ENCODE measurements at regions not wholly inside any gene's neighbourhood (a gene's known extent, or its start where the extent isn't known, plus 50 kb on each side); places are given as distances from the start of the nearest gene placed in this dataset.

- no peak for DNase-seq (ENCODE audit: insufficient read length, low spot score)
- FAIRE-seq, result no peak
- TF ChIP-seq SPI1 (IDR thresholded peaks at IDR 0.05; ENCODE audit: low read depth, low read length), result no peak
- TF ChIP-seq POLR2A (IDR thresholded peaks at IDR 0.05; ENCODE audit: low read depth, low read length), result no peak
- TF ChIP-seq TAF1 (IDR thresholded peaks at IDR 0.05; ENCODE audit: low read depth, low read length), result no peak
Measured at GRCh38 chr11:97461044-97461880, 1071.4 kb downstream of the JRKL start.

DNA sequence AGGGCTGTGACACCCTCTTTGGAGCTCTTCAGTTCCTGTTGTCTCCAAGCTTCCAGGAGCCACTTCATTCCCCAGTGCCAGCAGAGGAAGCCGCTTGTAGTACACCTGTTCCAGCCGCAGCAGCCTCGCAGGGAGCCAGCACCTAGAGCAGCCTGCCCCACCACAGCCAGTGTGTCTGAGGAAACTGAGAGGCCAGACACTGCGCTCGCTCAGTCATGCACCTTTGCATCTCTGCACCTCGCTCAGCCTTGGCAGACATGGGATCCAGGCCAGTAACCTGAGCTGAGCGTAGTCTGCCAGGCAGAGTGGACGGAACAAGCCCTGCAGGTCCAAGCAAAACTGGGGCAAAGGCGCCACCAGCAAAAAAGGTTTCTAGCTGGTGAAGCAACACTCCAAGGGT is 1072.1 kb downstream of the JRKL start:
- no peak for DNase-seq (ENCODE audit: insufficient read length, low spot score)
- no peak for FAIRE-seq
- no peak for TF ChIP-seq TAF1 (IDR thresholded peaks at IDR 0.05; ENCODE audit: low read depth, low read length)
- TF ChIP-seq POLR2AphosphoS5 (IDR thresholded peaks at IDR 0.05; ENCODE audit: low read depth, low read length), result no peak
- no peak for TF ChIP-seq POLR2A (IDR thresholded peaks at IDR 0.05; ENCODE audit: low read depth, low read length)

- no peak for TF ChIP-seq SPI1 (IDR thresholded peaks at IDR 0.05; ENCODE audit: low read depth, low read length)
- TF ChIP-seq POU2F2 (IDR thresholded peaks at IDR 0.05; ENCODE audit: low read depth, low read length), result no peak
- TF ChIP-seq PAX5 (IDR thresholded peaks at IDR 0.05; ENCODE audit: insufficient read depth, low read length, severe bottlenecking), result no peak
- TF ChIP-seq POLR2A (IDR thresholded peaks at IDR 0.05; ENCODE audit: low read depth, low read length), result no peak
- FAIRE-seq, result no peak
Measured at GRCh38 chr11:97463891-97464290, 1074.1 kb downstream of the JRKL start.

GRCh38 chr11:97471480-97471879 is 1081.7 kb downstream of the JRKL start:
- no peak for DNase-seq (ENCODE audit: insufficient read length, low spot score)
- no peak for TF ChIP-seq POU2F2 (IDR thresholded peaks at IDR 0.05; ENCODE audit: low read depth, low read length)
- TF ChIP-seq SPI1 (IDR thresholded peaks at IDR 0.05; ENCODE audit: low read depth, low read length), result no peak
- TF ChIP-seq TAF1 (IDR thresholded peaks at IDR 0.05; ENCODE audit: low read depth, low read length), result no peak
- no peak for TF ChIP-seq POLR2A (IDR thresholded peaks at IDR 0.05; ENCODE audit: low read depth, low read length)
- TF ChIP-seq PAX5 (IDR thresholded peaks at IDR 0.05; ENCODE audit: insufficient read depth, low read length, severe bottlenecking), result no peak
- no peak for TF ChIP-seq POLR2AphosphoS5 (IDR thresholded peaks at IDR 0.05; ENCODE audit: low read depth, low read length)
- no peak for FAIRE-seq

More at GRCh38 chr11:97463891-97464290, 1074.1 kb downstream of the JRKL start:
- DNase-seq (ENCODE audit: insufficient read length, low spot score), result no peak

DNA sequence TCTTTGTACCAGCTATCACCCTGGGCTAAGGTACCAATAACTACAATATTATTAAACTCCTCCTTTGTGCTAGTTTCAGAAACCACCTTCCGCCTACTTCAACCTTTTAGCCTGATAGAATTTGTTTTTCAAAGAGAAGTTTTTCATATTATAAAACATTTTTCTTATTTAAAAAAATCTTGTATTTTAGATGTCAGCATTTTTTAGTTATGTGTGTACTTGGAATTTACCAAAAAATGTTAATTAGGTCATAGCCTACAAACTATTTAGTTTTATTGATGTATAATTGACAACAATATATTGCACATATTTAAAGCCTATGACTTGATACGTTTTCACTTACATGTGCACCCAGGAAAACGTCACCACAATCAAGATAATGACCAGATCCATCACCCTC is 1097.6 kb downstream of the JRKL start:
- FAIRE-seq (no peak), DNase-seq (ENCODE audit: insufficient read length, low spot score) (no peak)
- TF ChIP-seq SPI1 (IDR thresholded peaks at IDR 0.05; ENCODE audit: low read depth, low read length) (no peak), POU2F2 (IDR thresholded peaks at IDR 0.05; ENCODE audit: low read depth, low read length) (no peak), TAF1 (IDR thresholded peaks at IDR 0.05; ENCODE audit: low read depth, low read length) (no peak), POLR2AphosphoS5 (IDR thresholded peaks at IDR 0.05; ENCODE audit: low read depth, low read length) (no peak), POLR2A (IDR thresholded peaks at IDR 0.05; ENCODE audit: low read depth, low read length) (no peak)

DNA sequence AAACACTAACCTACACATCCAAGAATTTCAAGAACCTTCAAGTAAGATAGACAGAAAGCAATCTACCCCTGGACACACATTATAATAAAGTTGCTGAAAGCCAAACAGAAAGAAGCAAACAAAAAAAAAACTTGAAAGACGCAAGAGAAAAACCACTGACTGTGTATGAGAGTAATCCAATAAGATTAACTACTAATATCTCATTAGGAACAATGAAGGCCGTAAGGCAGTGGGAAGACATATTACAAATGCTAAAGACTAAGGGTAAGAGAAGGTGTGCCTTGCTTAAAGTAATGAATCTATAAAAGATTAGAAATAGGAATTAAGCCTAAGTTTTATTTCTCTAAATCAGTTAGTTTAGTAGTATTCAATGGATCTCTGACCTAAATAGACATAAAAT is 1109.1 kb downstream of the JRKL start:
- DNase-seq (ENCODE audit: insufficient read length, low spot score) (no peak), FAIRE-seq (no peak)
- TF ChIP-seq POLR2A (IDR thresholded peaks at IDR 0.05; ENCODE audit: low read depth, low read length), result no peak
- TF ChIP-seq SPI1 (IDR thresholded peaks at IDR 0.05; ENCODE audit: low read depth, low read length), result no peak
- TF ChIP-seq POLR2AphosphoS5 (IDR thresholded peaks at IDR 0.05; ENCODE audit: low read depth, low read length), result no peak
- no peak for TF ChIP-seq PAX5 (IDR thresholded peaks at IDR 0.05; ENCODE audit: insufficient read depth, low read length, severe bottlenecking)
- no peak for TF ChIP-seq POU2F2 (IDR thresholded peaks at IDR 0.05; ENCODE audit: low read depth, low read length)
- no peak for TF ChIP-seq TAF1 (IDR thresholded peaks at IDR 0.05; ENCODE audit: low read depth, low read length)

GRCh38 chr11:97502201-97502600 is 1112.4 kb downstream of the JRKL start:
- DNase-seq (ENCODE audit: insufficient read length, low spot score) (no peak), FAIRE-seq (no peak)
- TF ChIP-seq SPI1 (IDR thresholded peaks at IDR 0.05; ENCODE audit: low read depth, low read length) (no peak), POU2F2 (IDR thresholded peaks at IDR 0.05; ENCODE audit: low read depth, low read length) (no peak), POLR2A (IDR thresholded peaks at IDR 0.05; ENCODE audit: low read depth, low read length) (no peak), POLR2AphosphoS5 (IDR thresholded peaks at IDR 0.05; ENCODE audit: low read depth, low read length) (no peak), TAF1 (IDR thresholded peaks at IDR 0.05; ENCODE audit: low read depth, low read length) (no peak), PAX5 (IDR thresholded peaks at IDR 0.05; ENCODE audit: insufficient read depth, low read length, severe bottlenecking) (no peak)

DNA sequence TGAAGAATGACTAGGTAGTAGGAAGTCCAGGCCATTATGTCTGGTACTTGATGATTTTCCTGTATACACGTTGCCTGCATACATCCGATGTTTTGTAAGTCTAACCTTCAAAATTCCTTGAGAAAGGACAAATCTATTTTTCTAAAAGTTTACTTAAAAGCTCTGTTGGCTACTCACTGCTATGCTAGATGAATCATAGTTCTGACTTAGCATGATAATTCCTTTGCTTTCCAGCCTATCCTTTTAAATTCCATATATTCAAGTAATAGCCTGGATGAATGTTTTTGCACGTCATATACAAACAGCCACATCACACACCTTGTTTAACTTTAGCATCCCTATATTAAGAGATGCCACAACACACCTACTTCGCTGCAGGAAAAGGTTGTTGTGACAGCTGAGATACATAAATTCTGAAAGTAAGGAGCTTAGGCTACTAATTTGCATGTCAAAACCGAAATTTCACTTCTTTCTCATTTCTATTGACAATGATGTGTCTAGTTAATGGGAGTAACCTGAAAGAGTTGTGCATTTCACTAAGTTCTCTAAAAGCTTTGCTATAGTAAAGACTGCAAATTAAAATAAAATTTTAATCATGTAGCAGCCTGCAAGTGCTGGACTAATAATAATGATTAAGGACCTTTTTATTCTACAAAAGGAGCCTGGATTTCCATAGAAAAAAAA is 1116.4 kb downstream of the JRKL start:
- DNase-seq (ENCODE audit: insufficient read length, low spot score) (no peak), FAIRE-seq (no peak)
- TF ChIP-seq TAF1 (IDR thresholded peaks at IDR 0.05; ENCODE audit: low read depth, low read length) (no peak), POLR2AphosphoS5 (IDR thresholded peaks at IDR 0.05; ENCODE audit: low read depth, low read length) (no peak), PAX5 (IDR thresholded peaks at IDR 0.05; ENCODE audit: insufficient read depth, low read length, severe bottlenecking) (no peak), POLR2A (IDR thresholded peaks at IDR 0.05; ENCODE audit: low read depth, low read length) (no peak), SPI1 (IDR thresholded peaks at IDR 0.05; ENCODE audit: low read depth, low read length) (no peak), POU2F2 (IDR thresholded peaks at IDR 0.05; ENCODE audit: low read depth, low read length) (no peak)

DNA sequence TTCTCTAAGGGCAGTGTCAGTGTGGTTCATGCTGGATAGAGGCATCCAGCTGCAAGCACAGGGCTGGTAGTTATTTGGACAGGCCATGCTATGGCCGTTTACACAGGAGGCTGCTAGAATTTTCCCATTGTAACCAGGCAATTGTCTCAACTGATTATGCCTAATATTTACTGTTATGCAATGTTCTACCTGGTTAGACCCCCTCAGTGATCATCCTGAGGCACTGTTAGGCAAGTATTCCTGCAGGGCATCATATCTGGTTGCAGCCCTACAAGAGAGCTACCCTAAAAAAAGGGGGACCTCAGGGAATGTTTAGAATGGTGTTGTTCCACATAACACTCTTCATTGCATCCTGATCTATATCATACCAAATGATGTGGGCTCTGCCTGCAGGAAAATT is 1124.6 kb downstream of the JRKL start:
- DNase-seq (ENCODE audit: insufficient read length, low spot score) (no peak), FAIRE-seq (no peak)
- no peak for TF ChIP-seq TAF1 (IDR thresholded peaks at IDR 0.05; ENCODE audit: low read depth, low read length)
- TF ChIP-seq SPI1 (IDR thresholded peaks at IDR 0.05; ENCODE audit: low read depth, low read length), result no peak
- TF ChIP-seq PAX5 (IDR thresholded peaks at IDR 0.05; ENCODE audit: insufficient read depth, low read length, severe bottlenecking), result no peak
- no peak for TF ChIP-seq POLR2AphosphoS5 (IDR thresholded peaks at IDR 0.05; ENCODE audit: low read depth, low read length)
- no peak for TF ChIP-seq POLR2A (IDR thresholded peaks at IDR 0.05; ENCODE audit: low read depth, low read length)
- no peak for TF ChIP-seq POU2F2 (IDR thresholded peaks at IDR 0.05; ENCODE audit: low read depth, low read length)

DNA sequence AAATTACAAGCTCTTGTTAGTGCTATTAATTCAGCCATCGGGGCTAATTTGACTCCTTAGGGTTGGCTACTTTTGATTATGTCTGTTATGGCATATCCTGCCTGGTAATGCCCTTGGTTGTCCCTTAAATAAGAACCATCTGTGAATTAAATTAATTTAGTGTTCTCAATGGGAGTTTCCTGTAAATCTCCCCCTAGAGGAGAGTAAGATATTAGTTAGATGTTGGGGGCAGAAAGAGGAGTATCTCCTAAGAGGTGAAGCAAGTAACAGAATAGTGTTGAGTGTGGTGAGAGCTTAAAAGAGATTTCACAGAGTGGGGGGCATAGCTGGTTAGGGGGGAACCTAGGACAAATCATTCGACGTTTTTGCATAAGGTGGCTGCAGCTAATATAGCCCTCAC is 1126.9 kb downstream of the JRKL start:
- no peak for FAIRE-seq
- TF ChIP-seq TAF1 (IDR thresholded peaks at IDR 0.05; ENCODE audit: low read depth, low read length), result no peak
- TF ChIP-seq POLR2AphosphoS5 (IDR thresholded peaks at IDR 0.05; ENCODE audit: low read depth, low read length), result no peak
- no peak for TF ChIP-seq POLR2A (IDR thresholded peaks at IDR 0.05; ENCODE audit: low read depth, low read length)
- no peak for TF ChIP-seq POU2F2 (IDR thresholded peaks at IDR 0.05; ENCODE audit: low read depth, low read length)
- no peak for TF ChIP-seq PAX5 (IDR thresholded peaks at IDR 0.05; ENCODE audit: insufficient read depth, low read length, severe bottlenecking)
- TF ChIP-seq SPI1 (IDR thresholded peaks at IDR 0.05; ENCODE audit: low read depth, low read length), result no peak
- DNase-seq (ENCODE audit: insufficient read length, low spot score), result no peak

Data from GM12891 (cell line).